H1 (cell line): ENCODE measurements at regions not wholly inside any gene's neighbourhood (a gene's known extent, or its start where the extent isn't known, plus 50 kb on each side); places are given as distances from the start of the nearest gene placed in this dataset.

Experiments used
- CTCF ChIA-PET: fragments of 300-600 bp; sonication (Branson Sonifier 250); formaldehyde crosslinking; loops from one replicate; lab custom pipeline; 2021; ENCODE audit not compliant: partially characterized antibody; lab: Charles Lee
- POLR2A ChIA-PET: fragments of 300-600 bp; sonication (Branson Sonifier 250); formaldehyde crosslinking; loops from one replicate; lab custom pipeline; 2021; ENCODE audit warnings: inconsistent platforms; ENCODE audit not compliant: partially characterized antibody; lab: Charles Lee
- DNase-seq, 2 experiments: peaks; one replicate each; pipeline versions ENCODE4 v3.0.0 to v3.0.0-alpha.2; 2010 to 2022; ENCODE audit warnings: low spot score in 2 of 2, low read depth in 1 of 2, mixed read lengths in 1 of 2
- FAIRE-seq: peaks from 2 replicates; lab custom pipeline; 2011; peaks lifted over from hg19 to GRCh38; lab: Jason Lieb, UNC
- H2AFZ ChIP-seq: 2 replicates; pipeline ENCODE4 v1.8.1; 2012; ENCODE audit warnings: low read length, inconsistent platforms
- H2AK5ac ChIP-seq: 2 replicates; pipeline ENCODE4 v1.6.1; 2013; ENCODE audit warnings: low read depth, low read length
- H2BK120ac ChIP-seq: replicated peaks from 2 replicates; pipeline ENCODE3; 2013; ENCODE audit warnings: low read depth, low read length, inconsistent platforms
- H2BK12ac ChIP-seq: 2 replicates; pipeline ENCODE4 v1.6.1; 2013; ENCODE audit warnings: low read depth, low read length
- H2BK15ac ChIP-seq: 2 replicates; pipeline ENCODE4 v1.6.1; 2013; ENCODE audit warnings: low read length
- H2BK20ac ChIP-seq: 2 replicates; pipeline ENCODE4 v1.6.1; 2013; ENCODE audit warnings: low read length
- H2BK5ac ChIP-seq: 2 replicates; pipeline ENCODE4 v1.6.1; 2013; ENCODE audit warnings: low read depth, low read length
- H3K14ac ChIP-seq: 2 replicates; pipeline ENCODE4 v1.6.1; 2013; ENCODE audit warnings: inconsistent platforms; ENCODE audit not compliant: insufficient read length
- H3K18ac ChIP-seq: 2 replicates; pipeline ENCODE4 v1.6.1; 2013; ENCODE audit warnings: low read length; ENCODE audit errors: extremely low read depth
- H3K23ac ChIP-seq: 2 replicates; pipeline ENCODE4 v1.6.1; 2013; ENCODE audit warnings: inconsistent platforms; ENCODE audit not compliant: insufficient read length
- H3K23me2 ChIP-seq: 2 replicates; pipeline ENCODE4 v1.6.1; 2013; ENCODE audit warnings: low read depth, low read length
- H3K27ac ChIP-seq: 2 replicates; pipeline ENCODE4 v1.6.1; 2011; ENCODE audit warnings: low read depth, low read length, inconsistent platforms
- H3K27me3 ChIP-seq, 4 experiments: replicated peaks in 1 of 4; 1 replicate in 1 of 4; 2 replicates in 3 of 4; pipeline versions ENCODE4 v1.6.1 to v1.8.1; 2011 to 2013; ENCODE audit warnings: low read length in 3 of 4, mild to moderate bottlenecking in 3 of 4, inconsistent platforms in 2 of 4, mixed read lengths in 2 of 4, moderate library complexity in 1 of 4; ENCODE audit not compliant: control insufficient read depth in 3 of 4, insufficient read depth in 3 of 4; ENCODE audit errors: extremely low read depth in 1 of 4
- H3K36me3 ChIP-seq, 4 experiments: 2 replicates each; pipeline versions ENCODE4 v1.6.1 to v1.8.1; 2011 to 2013; ENCODE audit warnings: mild to moderate bottlenecking in 4 of 4, low read length in 3 of 4, moderate library complexity in 2 of 4, control low read depth in 1 of 4, inconsistent platforms in 1 of 4; ENCODE audit not compliant: insufficient read depth in 4 of 4, control insufficient read depth in 2 of 4
- H3K4ac ChIP-seq: replicated peaks from 2 replicates; pipeline ENCODE3; 2013; ENCODE audit warnings: low read length, low read depth, mixed read lengths, inconsistent platforms; ENCODE audit not compliant: insufficient read length
- H3K4me1 ChIP-seq, 4 experiments: replicated peaks in 1 of 4; 1 replicate in 1 of 4; 2 replicates in 3 of 4; pipeline versions ENCODE4 v1.6.1 to v1.8.1; 2011 to 2013; ENCODE audit warnings: low read length in 3 of 4, inconsistent platforms in 2 of 4, mixed read lengths in 1 of 4; ENCODE audit not compliant: insufficient read depth in 4 of 4, control insufficient read depth in 3 of 4
- H3K4me2 ChIP-seq, 2 experiments: 2 replicates each; pipeline versions ENCODE4 v1.6.1 to v1.8.1; 2011 to 2013; ENCODE audit warnings: low read depth in 2 of 2, low read length in 2 of 2, control low read depth in 1 of 2, inconsistent platforms in 1 of 2, mild to moderate bottlenecking in 1 of 2; ENCODE audit not compliant: insufficient read depth in 1 of 2
- H3K4me3 ChIP-seq, 4 experiments: fragments of 200-600, 300-600 bp in 1 of 4; sonication (generic), shearing (Covaris generic), sonication (Bioruptor Twin) in 1 of 4; 2 replicates each; pipeline versions ENCODE4 v1.5.1 to v1.8.1; 2011 to 2016; ENCODE audit warnings: low read length in 4 of 4, low read depth in 3 of 4, control low read depth in 2 of 4, inconsistent platforms in 2 of 4, mild to moderate bottlenecking in 2 of 4, mixed read lengths in 1 of 4, moderate library complexity in 1 of 4; ENCODE audit not compliant: insufficient read depth in 2 of 4; ENCODE audit errors: extremely low read depth in 1 of 4
- H3K56ac ChIP-seq: replicated peaks from 2 replicates; pipeline ENCODE3; 2013; ENCODE audit warnings: low read depth, mild to moderate bottlenecking, mixed read lengths, low read length, inconsistent platforms; ENCODE audit not compliant: insufficient read length
- H3K79me1 ChIP-seq: 2 replicates; pipeline ENCODE4 v1.6.1; 2013; ENCODE audit warnings: low read depth, low read length, control low read depth
- H3K79me2 ChIP-seq, 2 experiments: 2 replicates each; pipeline versions ENCODE4 v1.6.1 to v1.8.1; 2012 to 2013; ENCODE audit warnings: low read length in 2 of 2, mild to moderate bottlenecking in 2 of 2, inconsistent platforms in 1 of 2; ENCODE audit not compliant: insufficient read depth in 2 of 2, control insufficient read depth in 1 of 2
- H3K9ac ChIP-seq, 4 experiments: replicated peaks in 1 of 4; 1 replicate in 1 of 4; 2 replicates in 3 of 4; pipeline versions ENCODE4 v1.6.1 to v1.8.1; 2011 to 2013; ENCODE audit warnings: low read depth in 3 of 4, low read length in 3 of 4, control low read depth in 2 of 4, mild to moderate bottlenecking in 2 of 4, moderate library complexity in 2 of 4, inconsistent platforms in 1 of 4; ENCODE audit errors: extremely low read depth in 1 of 4
- H3K9me3 ChIP-seq, 2 experiments: 2 replicates each; pipeline versions ENCODE4 v1.6.1 to v1.8.1; 2012 to 2013; ENCODE audit warnings: mild to moderate bottlenecking in 2 of 2, moderate library complexity in 2 of 2, control low read depth in 1 of 2, inconsistent platforms in 1 of 2, low read depth in 1 of 2, low read length in 1 of 2, mixed read lengths in 1 of 2; ENCODE audit not compliant: insufficient read depth in 2 of 2
- H4K20me1 ChIP-seq, 2 experiments: replicated peaks in 1 of 2; 2 replicates each; pipeline versions ENCODE3 to v1.8.1; 2011 to 2013; ENCODE audit warnings: inconsistent platforms in 2 of 2, low read length in 2 of 2, mild to moderate bottlenecking in 1 of 2; ENCODE audit not compliant: insufficient read depth in 2 of 2, control insufficient read depth in 1 of 2
- H4K5ac ChIP-seq: 2 replicates; pipeline ENCODE4 v1.6.1; 2013; ENCODE audit warnings: low read length, low read depth, mixed read lengths, inconsistent platforms; ENCODE audit not compliant: insufficient read length
- H4K8ac ChIP-seq: 2 replicates; pipeline ENCODE4 v1.8.0; 2013; ENCODE audit warnings: mild to moderate bottlenecking, moderate library complexity, low read length, inconsistent platforms; ENCODE audit not compliant: insufficient read depth; ENCODE audit errors: extremely low read depth
- H4K91ac ChIP-seq: replicated peaks from 2 replicates; pipeline ENCODE3; 2013; ENCODE audit warnings: low read length, mixed read lengths, inconsistent platforms; ENCODE audit not compliant: insufficient read length
- EP300 ChIP-seq, 2 experiments: IDR thresholded peaks; 1 replicate in 1 of 2; 2 replicates in 1 of 2; pipeline ENCODE4 v1.6.1; 2011 to 2012; ENCODE audit warnings: low read depth in 2 of 2, low read length in 2 of 2, mild to moderate bottlenecking in 2 of 2, borderline replicate concordance in 1 of 2, inconsistent platforms in 1 of 2, moderate library complexity in 1 of 2
- SP1 ChIP-seq: IDR thresholded peaks from 2 replicates; pipeline ENCODE4 v1.6.1; 2011; ENCODE audit warnings: low read depth, low read length
- WGBS, 2 experiments: shearing (Covaris generic) in 1 of 2; methylation state at CpG; one replicate each; pipeline versions ENCODE4 v1.1.6 to v1.1.7; 2013 to 2015; ENCODE audit warnings: low lambda C conversion rate in 2 of 2, mixed read lengths in 2 of 2, inconsistent platforms in 1 of 2, low coverage in 1 of 2, missing lambda C conversion rate in 1 of 2; ENCODE audit not compliant: insufficient replicate concordance in 2 of 2, insufficient coverage in 1 of 2, insufficient read length in 1 of 2; ENCODE audit errors: extremely low coverage in 1 of 2, missing lambda C conversion rate in 1 of 2; 5-methylcytosine and 5-hydroxymethylcytosine counted together

DNA sequence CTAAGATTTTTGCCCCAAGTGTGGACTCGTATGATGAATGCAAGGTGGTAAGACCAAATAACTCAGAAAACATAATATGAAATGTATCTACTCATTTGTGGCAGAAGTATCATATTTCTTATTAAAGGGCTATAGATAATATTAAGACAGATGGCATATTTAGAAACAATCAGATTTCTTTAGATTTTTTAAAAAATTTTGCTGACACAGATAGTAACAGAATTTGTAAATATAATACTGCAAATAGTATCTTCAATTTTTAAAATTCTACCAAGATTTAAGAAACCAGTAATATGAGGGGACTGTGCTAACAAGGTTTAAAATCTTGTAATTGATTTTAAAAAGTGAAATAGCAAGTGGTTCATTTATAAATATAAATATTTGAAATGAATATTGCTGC is 1064.1 kb downstream of the DIPK2A start:
- Histone ChIP-seq H3K4me2 (no peak overlapping the region), H3K27ac (no peak overlapping the region), H3K9ac (no peak overlapping the region), H3K23ac (no peak overlapping the region), H2AFZ (no peak overlapping the region), H2BK5ac (no peak overlapping the region), H3K27me3 (no peaks in the 10 kb centered on the region), H3K4ac (no peak overlapping the region), H4K8ac (no peak overlapping the region), H2BK20ac (no peak overlapping the region), H2BK120ac (no peak overlapping the region), H2BK12ac (no peak overlapping the region), H3K14ac (no peak overlapping the region), H3K56ac (no peak overlapping the region), H3K23me2 (no peaks in the 10 kb centered on the region), H3K36me3 (no peaks in the 10 kb centered on the region; a peak in 1 of 8 replicates), H3K79me1 (no peaks in the 10 kb centered on the region), H3K79me2 (no peaks in the 10 kb centered on the region), H3K18ac (no peak overlapping the region), H3K4me1 (no peaks in the 10 kb centered on the region), H4K91ac (no peak overlapping the region), H2BK15ac (no peak overlapping the region), H2AK5ac (no peak overlapping the region), H3K4me3 (no peak overlapping the region), H4K5ac (no peak overlapping the region), H3K9me3 (no peaks in the 10 kb centered on the region), H4K20me1 (no peaks in the 10 kb centered on the region)
- 97% methylated on average over 1 of the region's 1 CpG; no CpG with 5 or more reads in 1 of the 2 experiments for WGBS, 2 experiments
- POLR2A ChIA-PET, result no interaction called here
- DNase-seq (no peak), FAIRE-seq (no peak)
- CTCF ChIA-PET, result no interaction called here
- no peak for TF ChIP-seq EP300 (IDR thresholded peaks at IDR 0.05; ENCODE audit: borderline replicate concordance in 1 of 2, low read depth in 2 of 2, low read length in 2 of 2)
- no peak for TF ChIP-seq SP1
